GM23248 (cell line): ENCODE measurements at regions not wholly inside any gene's neighbourhood (a gene's known extent, or its start where the extent isn't known, plus 50 kb on each side); places are given as distances from the start of the nearest gene placed in this dataset.

ENCODE experiments used
- EZH2 ChIP-seq: fragments of 200-600 bp; sonication (generic); IDR thresholded peaks from 2 replicates; pipeline ENCODE4 v1.6.1; 2018; ENCODE audit warnings: antibody characterized with exemption, mild to moderate bottlenecking; ENCODE audit not compliant: insufficient read depth, poor library complexity, severe bottlenecking
- EZH2phosphoT487 ChIP-seq: fragments of 200-600 bp; sonication (generic); IDR thresholded peaks from 2 replicates; pipeline ENCODE4 v1.6.1; 2018; ENCODE audit warnings: antibody characterized with exemption, moderate library complexity, mild to moderate bottlenecking, low read depth; ENCODE audit not compliant: insufficient read depth

DNA sequence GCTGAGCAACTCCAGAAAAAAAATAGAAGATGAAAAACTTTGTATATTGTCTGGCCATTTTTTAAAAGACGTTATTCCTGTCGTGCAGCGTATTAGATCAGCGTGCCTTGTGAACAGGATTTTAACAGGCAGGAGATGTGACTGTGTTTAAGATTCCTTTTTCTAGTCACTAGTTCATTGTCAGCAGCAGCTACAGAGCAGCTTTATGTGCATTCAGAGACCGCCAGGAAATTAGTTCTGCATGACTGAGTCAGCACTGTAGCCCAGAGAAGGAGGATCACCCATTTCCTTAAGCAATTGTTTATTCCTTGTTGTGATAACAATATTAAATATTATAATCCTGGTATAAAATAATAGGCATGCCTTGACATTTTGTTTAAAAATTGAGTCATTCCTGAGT is 75.4 kb upstream of the ADGRB3 start:
- TF ChIP-seq EZH2: no peak
- no peak for TF ChIP-seq EZH2phosphoT487
